ENCODE measurements at regions not wholly inside any gene's neighbourhood (a gene's known extent, or its start where the extent isn't known, plus 50 kb on each side); places are given as distances from the start of the nearest gene placed in this dataset.

DNA sequence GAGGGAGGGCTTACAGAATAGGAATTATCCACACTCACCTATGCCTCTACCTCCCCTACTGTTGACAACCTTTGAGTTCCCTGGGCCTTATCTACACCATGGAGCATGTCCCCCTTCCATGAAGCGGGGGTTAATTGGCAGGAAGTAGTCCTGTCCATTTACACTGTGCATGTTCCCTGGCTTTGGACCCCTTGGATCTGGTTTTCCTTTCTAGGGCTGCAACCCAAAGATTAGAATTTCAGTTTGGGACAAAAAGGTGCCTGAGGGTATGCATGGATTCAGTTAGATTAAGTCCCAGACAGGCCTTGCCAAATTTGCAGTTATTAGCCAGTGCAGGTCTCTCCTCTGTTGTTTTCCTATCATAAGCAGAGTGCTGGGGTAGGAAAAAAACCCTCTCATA, 180.3 kb downstream of the CMPK2 start:
- Histone ChIP-seq H3K27ac (no peak overlapping the region), H3K27me3 (no peaks in the 10 kb centered on the region), H3K36me3 (no peaks in the 10 kb centered on the region), H3K9me3 (no peaks in the 10 kb centered on the region), H3K4me3 (no peak overlapping the region), H3K4me1 (no peaks in the 10 kb centered on the region)
- DNase-seq (no peak), ATAC-seq (no peak)
- intact Hi-C loops (cut with DNase I) = no loop called here
- TF ChIP-seq POLR2A (IDR thresholded peaks at IDR 0.05) (no peak), CTCF (IDR thresholded peaks at IDR 0.05) (no peak)
- WGBS (ENCODE audit: insufficient coverage, low coverage, low lambda C conversion rate, missing lambda C conversion rate) = 50% methylated on average over 1 of the region's 1 CpG

GRCh38 chr2:6692056-6692455, 173.7 kb downstream of the CMPK2 start:
- H3K36me3 ChIP-seq = no peaks in the 10 kb centered on the region
- H3K9me3 ChIP-seq = no peaks in the 10 kb centered on the region
- TF ChIP-seq POLR2A (IDR thresholded peaks at IDR 0.05) (no peak), CTCF (IDR thresholded peaks at IDR 0.05) (no peak)
- ATAC-seq = no peak
- H3K27ac ChIP-seq = no peak overlapping the region
- WGBS (ENCODE audit: insufficient coverage, low coverage, low lambda C conversion rate, missing lambda C conversion rate) = 45% methylated on average over 5 of the region's 5 CpGs
- H3K27me3 ChIP-seq = no peaks in the 10 kb centered on the region
- no peak overlapping the region for H3K4me3 ChIP-seq
- intact Hi-C loops (cut with DNase I) = no loop called here
- H3K4me1 ChIP-seq = no peaks in the 10 kb centered on the region
- DNase-seq = no peak

DNA sequence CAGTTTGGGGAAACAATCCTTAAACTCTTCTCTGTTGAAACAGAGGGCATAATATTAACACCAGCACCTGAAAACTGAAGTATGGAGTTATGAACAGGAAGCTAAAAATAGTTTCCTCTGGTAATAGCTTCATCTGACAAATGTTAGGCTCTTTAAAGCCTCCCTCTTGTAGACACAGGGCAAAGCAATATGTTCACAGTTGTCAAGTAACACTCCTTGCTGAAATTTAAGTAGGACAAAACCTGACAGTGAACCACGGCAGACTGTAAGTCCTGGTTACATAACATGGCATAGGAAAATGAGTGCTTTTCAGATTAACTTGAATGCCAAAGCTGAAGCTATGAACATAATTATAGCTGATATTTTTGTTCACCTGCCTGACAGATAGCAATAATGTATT, 172.9 kb downstream of the CMPK2 start:
- 80% methylated on average over 1 of the region's 1 CpG for WGBS (ENCODE audit: insufficient coverage, low coverage, low lambda C conversion rate, missing lambda C conversion rate)
- no peak for DNase-seq
- no peak for ATAC-seq

DNA sequence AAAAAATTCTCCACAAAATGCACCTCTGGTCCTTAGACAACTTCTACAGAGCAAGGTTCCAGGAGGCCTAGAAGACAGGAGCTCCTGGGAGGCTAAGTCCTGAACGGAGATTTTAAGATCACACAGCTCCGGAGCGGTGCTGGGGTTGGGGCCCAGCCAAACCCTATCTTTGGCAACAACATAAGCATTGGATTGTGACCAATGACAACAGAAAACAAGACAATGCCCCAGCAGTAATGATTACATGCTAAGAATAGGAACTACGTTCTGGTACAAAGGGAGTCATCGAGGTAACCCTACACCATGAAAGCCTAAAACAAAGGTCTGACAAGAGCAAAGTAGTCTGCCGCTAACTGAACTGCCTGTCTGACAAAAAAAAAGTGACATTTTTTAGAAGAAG, 171.2 kb downstream of the CMPK2 start:
- DNase-seq (no peak), ATAC-seq (peak in 3 of 4 donors; percentile 48 to 62 (median 52))
- TF ChIP-seq POLR2A (IDR thresholded peaks at IDR 0.05) = no peak
- TF ChIP-seq CTCF (IDR thresholded peaks at IDR 0.05) = no peak
- 37% methylated on average over 6 of the region's 6 CpGs for WGBS (ENCODE audit: insufficient coverage, low coverage, low lambda C conversion rate, missing lambda C conversion rate)
- Histone ChIP-seq H3K27me3 (no peaks in the 10 kb centered on the region), H3K4me3 (no peak overlapping the region), H3K36me3 (no peaks in the 10 kb centered on the region), H3K9me3 (no peaks in the 10 kb centered on the region), H3K4me1 (no peaks in the 10 kb centered on the region), H3K27ac (no peak overlapping the region)
- intact Hi-C loops (cut with DNase I) = no loop called here

More for the DNA sequence above, 172.9 kb downstream of the CMPK2 start:
- H3K27ac ChIP-seq = no peak overlapping the region
- no peaks in the 10 kb centered on the region for H3K4me1 ChIP-seq
- intact Hi-C loops (cut with DNase I) = no loop called here
- H3K36me3 ChIP-seq = no peaks in the 10 kb centered on the region
- no peaks in the 10 kb centered on the region for H3K27me3 ChIP-seq
- no peaks in the 10 kb centered on the region for H3K9me3 ChIP-seq
- TF ChIP-seq POLR2A (IDR thresholded peaks at IDR 0.05) = no peak
- TF ChIP-seq CTCF (IDR thresholded peaks at IDR 0.05) = no peak
- no peak overlapping the region for H3K4me3 ChIP-seq

- Histone ChIP-seq H3K36me3 (no peaks in the 10 kb centered on the region), H3K27ac (no peak overlapping the region), H3K4me1 (no peaks in the 10 kb centered on the region), H3K4me3 (no peak overlapping the region), H3K27me3 (no peaks in the 10 kb centered on the region), H3K9me3 (no peaks in the 10 kb centered on the region)
- ATAC-seq (no peak), DNase-seq (no peak)
- no peak for TF ChIP-seq CTCF (IDR thresholded peaks at IDR 0.05)
- intact Hi-C loops (cut with DNase I) = no loop called here
- 42% methylated on average over 6 of the region's 6 CpGs for WGBS (ENCODE audit: insufficient coverage, low coverage, low lambda C conversion rate, missing lambda C conversion rate)
Observed at GRCh38 chr2:6700335-6700734, 165.4 kb downstream of the CMPK2 start.

Measured in right lobe of liver (tissue), 6 donors.